ENCODE measurements at regions not wholly inside any gene's neighbourhood (a gene's known extent, or its start where the extent isn't known, plus 50 kb on each side); places are given as distances from the start of the nearest gene placed in this dataset.

DNA sequence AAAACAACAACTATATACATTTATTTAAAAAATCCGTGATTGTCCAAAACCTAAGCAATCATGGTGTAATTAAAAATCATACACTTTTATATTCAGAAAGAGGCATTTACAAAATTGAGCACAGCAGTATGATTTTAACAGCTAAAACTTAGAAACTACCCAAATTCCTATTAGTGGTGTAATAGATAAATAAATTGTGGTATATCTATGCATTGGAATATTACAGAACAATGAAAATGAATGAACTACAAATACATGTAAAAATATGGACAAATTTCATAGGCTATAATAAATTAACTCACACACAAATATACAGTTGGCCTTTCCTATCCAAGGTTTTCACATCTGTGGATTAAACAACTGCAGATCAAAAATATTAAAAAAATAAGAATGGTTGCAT is 700.5 kb upstream of the ARPP21 start:
- Mint-ChIP-seq H3K9me3 (peaks cover 7% of the 10 kb centered on the region), H3K27me3 (no peaks in the 10 kb centered on the region), H3K4me1 (no peaks in the 10 kb centered on the region), H3K4me3 (no peak overlapping the region), H3K36me3 (no peaks in the 10 kb centered on the region), H3K27ac (no peak overlapping the region)
- no peak for ATAC-seq

DNA sequence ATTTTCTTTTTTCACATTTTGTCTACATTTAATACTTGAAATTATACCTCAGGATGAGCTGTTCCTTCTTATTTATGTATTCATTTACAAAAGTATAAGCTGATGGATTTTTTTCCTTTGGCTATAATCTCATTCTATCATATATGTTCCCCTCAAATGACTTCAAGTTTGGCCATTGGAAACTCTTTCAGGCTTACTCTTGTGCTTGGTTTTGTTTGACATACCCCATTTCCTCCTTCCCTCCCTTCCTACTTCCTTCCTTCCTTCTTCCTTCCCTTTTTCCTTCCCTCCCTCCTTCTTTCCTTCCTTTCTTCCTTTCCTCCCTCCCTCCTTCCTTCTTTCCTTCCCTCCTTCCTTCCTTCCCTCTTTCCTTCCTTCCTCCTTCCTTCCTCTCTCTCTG is 697.1 kb upstream of the ARPP21 start:
- ATAC-seq = no peak
- Mint-ChIP-seq H3K27me3 (no peaks in the 10 kb centered on the region), H3K4me1 (no peaks in the 10 kb centered on the region), H3K27ac (no peak overlapping the region), H3K9me3 (peaks cover 7% of the 10 kb centered on the region), H3K4me3 (no peak overlapping the region), H3K36me3 (no peaks in the 10 kb centered on the region)

- H3K27ac Mint-ChIP-seq = no peak overlapping the region
- peaks cover 2% of the 10 kb centered on the region for H3K9me3 Mint-ChIP-seq
- H3K4me1 Mint-ChIP-seq = no peaks in the 10 kb centered on the region
- no peaks in the 10 kb centered on the region for H3K36me3 Mint-ChIP-seq
- H3K27me3 Mint-ChIP-seq = no peaks in the 10 kb centered on the region
- H3K4me3 Mint-ChIP-seq = no peak overlapping the region
- no peak for ATAC-seq
These were observed 691.5 kb upstream of the ARPP21 start for GRCh38 chr3:34947834-34948233.

- H3K36me3 Mint-ChIP-seq = no peaks in the 10 kb centered on the region
- no peak for ATAC-seq
- no peak overlapping the region for H3K27ac Mint-ChIP-seq
- H3K4me1 Mint-ChIP-seq = no peaks in the 10 kb centered on the region
- H3K27me3 Mint-ChIP-seq = no peaks in the 10 kb centered on the region
- H3K4me3 Mint-ChIP-seq = no peak overlapping the region
- H3K9me3 Mint-ChIP-seq = peaks cover 2% of the 10 kb centered on the region
These were observed 690.8 kb upstream of the ARPP21 start for GRCh38 chr3:34948517-34948916.

GRCh38 chr3:34955680-34956079 is 683.6 kb upstream of the ARPP21 start:
- Mint-ChIP-seq H3K27ac (no peak overlapping the region), H3K36me3 (no peaks in the 10 kb centered on the region), H3K9me3 (no peaks in the 10 kb centered on the region), H3K27me3 (no peaks in the 10 kb centered on the region), H3K4me1 (no peaks in the 10 kb centered on the region), H3K4me3 (no peak overlapping the region)
- no peak for ATAC-seq

DNA sequence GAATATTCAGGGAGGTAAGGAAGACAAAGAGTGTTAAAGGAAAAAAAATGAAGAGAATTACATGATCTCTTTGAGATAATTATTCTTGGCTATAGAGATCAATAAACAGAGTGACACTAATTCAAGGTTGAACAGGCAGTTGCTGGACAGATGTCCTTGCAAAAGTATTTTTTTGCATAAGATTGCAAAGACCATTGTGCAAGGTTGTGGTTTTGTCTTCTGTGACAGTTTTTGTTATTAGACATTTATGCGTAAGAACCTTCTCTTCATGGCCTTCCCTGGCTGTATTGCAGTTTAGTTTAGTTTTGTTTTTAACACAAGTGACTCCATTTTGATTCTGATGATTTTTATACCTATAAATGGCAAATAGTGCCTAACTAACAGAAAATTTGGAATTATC is 682.8 kb upstream of the ARPP21 start:
- H3K36me3 Mint-ChIP-seq = no peaks in the 10 kb centered on the region

DNA sequence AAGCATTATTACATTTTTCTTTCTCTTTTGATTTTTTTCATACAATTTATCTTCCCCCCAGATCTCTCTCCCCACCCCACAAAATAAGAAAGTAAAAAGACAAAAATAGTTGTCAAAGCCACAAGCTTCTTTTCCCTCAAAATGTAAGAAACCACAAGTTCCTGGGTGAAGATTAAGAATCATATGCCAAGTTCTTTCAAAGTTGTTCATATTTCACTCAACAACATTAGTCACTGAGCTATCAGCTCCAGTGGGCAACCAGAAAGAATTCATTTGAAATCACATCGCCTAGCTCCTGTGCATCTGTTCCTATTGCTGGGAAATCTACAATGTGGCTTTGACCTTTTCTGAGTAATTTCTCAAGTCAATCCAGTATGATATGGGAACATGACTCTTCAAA is 681.6 kb upstream of the ARPP21 start:
- H3K27ac Mint-ChIP-seq = no peak overlapping the region
- no peaks in the 10 kb centered on the region for H3K36me3 Mint-ChIP-seq
- H3K4me3 Mint-ChIP-seq = no peak overlapping the region
- H3K4me1 Mint-ChIP-seq = no peaks in the 10 kb centered on the region
- no peaks in the 10 kb centered on the region for H3K9me3 Mint-ChIP-seq
- no peaks in the 10 kb centered on the region for H3K27me3 Mint-ChIP-seq
- ATAC-seq = no peak

More for the DNA sequence above, 682.8 kb upstream of the ARPP21 start:
- Mint-ChIP-seq H3K27me3 (no peaks in the 10 kb centered on the region), H3K4me1 (no peaks in the 10 kb centered on the region), H3K4me3 (no peak overlapping the region), H3K27ac (no peak overlapping the region), H3K9me3 (no peaks in the 10 kb centered on the region)
- ATAC-seq = no peak

DNA sequence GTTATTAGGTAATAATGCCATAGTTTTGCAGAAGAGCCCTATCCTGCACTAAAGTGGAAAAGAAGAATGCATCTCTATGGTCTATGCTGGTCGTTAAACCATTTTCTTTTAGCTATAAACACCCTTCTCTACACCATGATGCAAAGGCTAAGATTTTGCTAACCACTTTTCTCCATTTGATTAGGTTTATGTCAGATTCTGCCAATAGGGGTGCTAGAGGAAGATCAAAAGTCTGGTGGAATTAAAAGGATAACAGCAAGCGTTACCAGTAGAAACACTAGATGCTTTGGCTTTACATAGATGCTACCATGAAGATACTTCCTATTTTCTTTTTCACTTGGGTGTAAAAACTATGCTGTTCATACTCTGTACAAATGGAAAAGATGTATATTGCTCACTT is 669.8 kb upstream of the ARPP21 start:
- no peaks in the 10 kb centered on the region for H3K9me3 Mint-ChIP-seq
- H3K27me3 Mint-ChIP-seq = no peaks in the 10 kb centered on the region
- no peak for ATAC-seq
- no peaks in the 10 kb centered on the region for H3K4me1 Mint-ChIP-seq
- no peaks in the 10 kb centered on the region for H3K36me3 Mint-ChIP-seq
- no peak overlapping the region for H3K4me3 Mint-ChIP-seq
- H3K27ac Mint-ChIP-seq = no peak overlapping the region

DNA sequence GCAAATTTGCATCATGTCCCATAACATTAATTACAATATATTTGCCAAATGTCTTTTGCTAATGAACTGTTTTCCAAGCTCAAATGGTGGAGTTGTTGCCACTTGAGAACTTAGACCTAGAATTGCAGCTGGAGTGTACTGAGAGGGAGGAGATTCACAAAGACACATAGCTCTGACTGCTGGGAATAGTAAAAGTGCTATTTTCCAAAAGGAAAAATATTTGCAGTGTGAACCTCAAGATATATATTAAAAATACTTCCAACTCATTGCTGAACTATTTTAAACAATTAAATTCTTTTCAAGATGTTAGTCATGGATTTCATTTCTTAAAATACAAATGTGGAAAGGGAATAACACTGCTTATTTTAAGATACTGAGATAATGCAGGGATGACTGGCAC is 666.8 kb upstream of the ARPP21 start:
- Mint-ChIP-seq H3K4me1 (no peaks in the 10 kb centered on the region), H3K4me3 (no peak overlapping the region), H3K36me3 (no peaks in the 10 kb centered on the region), H3K27me3 (no peaks in the 10 kb centered on the region), H3K9me3 (peaks cover 4% of the 10 kb centered on the region), H3K27ac (no peak overlapping the region)
- no peak for ATAC-seq

- Mint-ChIP-seq H3K27me3 (no peaks in the 10 kb centered on the region), H3K4me3 (no peak overlapping the region), H3K9me3 (peaks cover 5% of the 10 kb centered on the region), H3K27ac (no peak overlapping the region), H3K4me1 (no peaks in the 10 kb centered on the region), H3K36me3 (no peaks in the 10 kb centered on the region)
- ATAC-seq = no peak
These were observed 665.7 kb upstream of the ARPP21 start for GRCh38 chr3:34973586-34973985.

DNA sequence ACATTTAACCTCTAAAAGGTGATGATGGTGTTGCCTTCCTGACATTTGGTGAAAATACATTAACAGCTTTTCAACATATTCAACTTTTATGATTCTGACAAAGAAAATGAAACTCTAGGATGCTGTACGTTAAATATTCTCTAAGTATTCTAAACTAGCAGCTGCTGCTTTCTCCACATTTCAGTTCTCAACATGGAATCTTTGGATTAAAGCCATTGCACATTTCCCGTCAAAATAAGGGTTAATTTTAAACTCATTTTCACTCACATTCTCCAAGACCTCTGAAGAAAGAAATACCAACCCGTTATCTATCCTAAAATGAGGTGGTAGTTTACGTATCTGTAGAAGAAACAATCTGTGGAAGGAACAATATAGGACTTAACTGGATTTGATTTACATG is 655.7 kb upstream of the ARPP21 start:
- H3K4me1 Mint-ChIP-seq = no peaks in the 10 kb centered on the region
- H3K27me3 Mint-ChIP-seq = no peaks in the 10 kb centered on the region
- no peaks in the 10 kb centered on the region for H3K36me3 Mint-ChIP-seq
- no peak for ATAC-seq
- H3K4me3 Mint-ChIP-seq = no peak overlapping the region
- peaks cover 3% of the 10 kb centered on the region for H3K9me3 Mint-ChIP-seq
- H3K27ac Mint-ChIP-seq = no peak overlapping the region

GRCh38 chr3:34988296-34988695 is 651.0 kb upstream of the ARPP21 start:
- no peak overlapping the region for H3K4me3 Mint-ChIP-seq
- no peak for ATAC-seq
- H3K27ac Mint-ChIP-seq = no peak overlapping the region
- H3K36me3 Mint-ChIP-seq = no peaks in the 10 kb centered on the region
- no peaks in the 10 kb centered on the region for H3K4me1 Mint-ChIP-seq
- H3K27me3 Mint-ChIP-seq = no peaks in the 10 kb centered on the region
- H3K9me3 Mint-ChIP-seq = no peaks in the 10 kb centered on the region

DNA sequence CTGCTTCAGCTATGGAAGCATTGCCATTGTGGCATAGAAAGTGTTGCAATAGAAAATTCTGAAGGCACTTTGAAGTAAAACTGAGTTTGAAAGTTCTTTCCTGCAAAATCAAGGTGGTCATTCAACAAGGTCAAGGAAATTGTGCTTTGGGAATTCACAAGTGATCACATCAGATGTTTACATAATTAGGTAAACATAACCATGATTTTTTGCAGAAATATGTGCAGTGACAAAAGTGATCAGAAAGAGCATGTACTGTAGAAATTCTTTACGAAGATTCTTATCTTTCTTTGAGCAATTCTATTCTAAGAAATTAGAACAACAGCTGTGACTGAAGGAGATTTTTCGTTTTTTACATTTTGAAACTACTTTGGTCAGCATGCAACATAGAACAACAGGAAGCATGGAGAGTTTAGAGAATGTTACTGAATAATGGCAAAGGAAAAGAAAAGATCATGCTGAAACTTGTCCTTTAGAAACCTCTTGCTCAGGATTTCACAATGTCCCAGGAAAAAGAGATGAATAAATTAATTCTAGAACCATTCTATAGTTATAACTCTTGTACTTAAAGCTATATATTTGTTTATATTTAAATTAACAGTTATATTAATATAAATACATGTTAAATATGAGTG is 643.4 kb upstream of the ARPP21 start:
- Mint-ChIP-seq H3K27me3 (no peaks in the 10 kb centered on the region), H3K27ac (no peak overlapping the region), H3K36me3 (no peaks in the 10 kb centered on the region), H3K9me3 (no peaks in the 10 kb centered on the region), H3K4me3 (no peak overlapping the region), H3K4me1 (no peaks in the 10 kb centered on the region)
- no peak for ATAC-seq

- H3K36me3 Mint-ChIP-seq = no peaks in the 10 kb centered on the region
- peaks cover 3% of the 10 kb centered on the region for H3K9me3 Mint-ChIP-seq
- H3K4me3 Mint-ChIP-seq = no peak overlapping the region
- no peak overlapping the region for H3K27ac Mint-ChIP-seq
- H3K27me3 Mint-ChIP-seq = no peaks in the 10 kb centered on the region
- no peaks in the 10 kb centered on the region for H3K4me1 Mint-ChIP-seq
- ATAC-seq = no peak
These were observed 640.4 kb upstream of the ARPP21 start for GRCh38 chr3:34998902-34999301.

- Mint-ChIP-seq H3K9me3 (peaks cover 6% of the 10 kb centered on the region), H3K36me3 (no peaks in the 10 kb centered on the region), H3K4me3 (no peak overlapping the region), H3K27me3 (no peaks in the 10 kb centered on the region), H3K27ac (no peak overlapping the region), H3K4me1 (no peaks in the 10 kb centered on the region)
- ATAC-seq = no peak
These were observed 627.1 kb upstream of the ARPP21 start for GRCh38 chr3:35012214-35012613.

DNA sequence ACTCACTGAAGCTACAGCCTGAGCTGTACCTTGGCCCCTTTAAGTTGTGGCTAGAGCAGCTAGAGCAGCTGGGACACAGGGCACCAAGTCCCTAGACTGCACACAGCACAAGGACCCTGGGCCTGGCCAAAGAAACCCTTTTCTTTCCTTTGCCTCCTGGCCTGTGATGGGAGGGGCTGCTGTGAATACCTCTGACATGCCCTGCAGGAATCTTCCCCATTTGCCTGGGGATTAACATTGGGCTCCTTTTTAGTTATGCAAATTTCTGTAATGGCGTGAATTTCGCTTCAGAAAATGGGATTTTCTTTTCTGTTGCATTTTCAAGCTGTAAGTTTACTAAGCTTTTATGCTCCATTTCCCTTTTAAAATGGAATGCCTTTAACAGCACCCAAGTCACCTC is 611.2 kb upstream of the ARPP21 start:
- no peaks in the 10 kb centered on the region for H3K27me3 Mint-ChIP-seq
- no peaks in the 10 kb centered on the region for H3K4me1 Mint-ChIP-seq
- peaks cover 16% of the 10 kb centered on the region for H3K9me3 Mint-ChIP-seq
- no peak for ATAC-seq
- no peaks in the 10 kb centered on the region for H3K36me3 Mint-ChIP-seq
- H3K27ac Mint-ChIP-seq = no peak overlapping the region
- H3K4me3 Mint-ChIP-seq = no peak overlapping the region
